ENCODE measurements at regions not wholly inside any gene's neighbourhood (a gene's known extent, or its start where the extent isn't known, plus 50 kb on each side); places are given as distances from the start of the nearest gene placed in this dataset.

DNA sequence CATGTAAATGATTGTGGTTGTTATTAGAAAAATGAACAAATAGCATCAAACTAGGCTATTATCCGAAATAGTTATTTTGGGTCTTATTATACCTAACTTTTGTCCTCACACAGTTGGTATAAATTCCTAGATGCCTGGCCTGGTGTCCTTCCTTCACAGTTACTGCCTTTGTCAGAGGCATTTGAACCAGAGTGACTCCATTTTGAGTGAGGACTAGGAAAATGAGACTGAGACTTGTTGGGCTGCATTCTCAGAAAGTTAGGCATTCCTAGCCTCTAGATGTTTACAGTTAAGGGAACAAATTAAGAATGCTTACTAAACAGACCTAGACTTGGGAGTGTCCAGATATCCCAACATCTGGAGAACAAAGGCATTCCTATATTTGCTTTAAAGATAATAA lies 283.5 kb upstream of the C9orf72 start:
- no peak for TF ChIP-seq POLR2A (IDR thresholded peaks at IDR 0.05; ENCODE audit: low read length)
- TF ChIP-seq GATA1 (IDR thresholded peaks at IDR 0.05; ENCODE audit: low read depth, low read length): no peak

All from erythroblast (primary cell).